HUES64 (cell line): ENCODE measurements at regions not wholly inside any gene's neighbourhood (a gene's known extent, or its start where the extent isn't known, plus 50 kb on each side); places are given as distances from the start of the nearest gene placed in this dataset.

Source experiments
- H3K27ac ChIP-seq: 2 replicates; pipeline ENCODE4 v1.7.0; 2013; ENCODE audit warnings: low read depth, low read length, inconsistent platforms
- H3K27me3 ChIP-seq: 2 replicates; pipeline ENCODE4 v1.6.1; 2013; ENCODE audit warnings: mild to moderate bottlenecking, low read length; ENCODE audit not compliant: insufficient read depth
- H3K36me3 ChIP-seq: 2 replicates; pipeline ENCODE4 v1.6.1; 2013; ENCODE audit warnings: mild to moderate bottlenecking, low read length; ENCODE audit not compliant: insufficient read depth
- H3K4me1 ChIP-seq: 2 replicates; pipeline ENCODE4 v1.6.1; 2013; ENCODE audit warnings: mild to moderate bottlenecking, low read length, moderate library complexity; ENCODE audit not compliant: insufficient read depth
- H3K4me3 ChIP-seq: 2 replicates; pipeline ENCODE4 v1.5.1; 2013; ENCODE audit warnings: mild to moderate bottlenecking, low read length, moderate library complexity
- H3K9ac ChIP-seq: 2 replicates; pipeline ENCODE4 v1.6.1; 2013; ENCODE audit warnings: mild to moderate bottlenecking, low read depth, low read length
- H3K9me3 ChIP-seq: 2 replicates; pipeline ENCODE4 v1.6.1; 2013; ENCODE audit warnings: low read depth, low read length; ENCODE audit not compliant: insufficient read depth
- WGBS: fragments of 150-250, 120-280 bp; methylation state at CpG from one replicate; pipeline ENCODE4 v1.1.7; 2013; ENCODE audit warnings: missing lambda C conversion rate; 5-methylcytosine and 5-hydroxymethylcytosine counted together

GRCh38 chr9:12178634-12179033 is 514.6 kb upstream of the TYRP1 start:
- Histone ChIP-seq H3K9me3 (no peaks in the 10 kb centered on the region), H3K9ac (no peak overlapping the region), H3K4me1 (no peaks in the 10 kb centered on the region), H3K27ac (no peak overlapping the region), H3K27me3 (no peaks in the 10 kb centered on the region), H3K36me3 (no peaks in the 10 kb centered on the region), H3K4me3 (no peak overlapping the region)
- WGBS = no CpG with 5 or more reads among the region's 1 CpG

GRCh38 chr9:12182806-12183205 is 510.4 kb upstream of the TYRP1 start:
- WGBS = 100% methylated on average over 1 of the region's 1 CpG
- no peaks in the 10 kb centered on the region for H3K9me3 ChIP-seq
- H3K36me3 ChIP-seq = no peaks in the 10 kb centered on the region
- H3K27me3 ChIP-seq = no peaks in the 10 kb centered on the region
- H3K9ac ChIP-seq = no peak overlapping the region
- no peak overlapping the region for H3K4me3 ChIP-seq
- H3K27ac ChIP-seq = no peak overlapping the region
- no peaks in the 10 kb centered on the region for H3K4me1 ChIP-seq

- Histone ChIP-seq H3K9ac (no peak overlapping the region), H3K36me3 (no peaks in the 10 kb centered on the region), H3K27me3 (no peaks in the 10 kb centered on the region), H3K9me3 (no peaks in the 10 kb centered on the region), H3K4me3 (no peak overlapping the region), H3K27ac (no peak overlapping the region), H3K4me1 (no peaks in the 10 kb centered on the region)
- WGBS = 83% methylated on average over 2 of the region's 3 CpGs
Measured at GRCh38 chr9:12183321-12183720, 509.9 kb upstream of the TYRP1 start.

GRCh38 chr9:12185856-12186255 is 507.3 kb upstream of the TYRP1 start:
- 93% methylated on average over 5 of the region's 6 CpGs for WGBS
- no peak overlapping the region for H3K4me3 ChIP-seq

GRCh38 chr9:12191630-12192029 is 501.6 kb upstream of the TYRP1 start:
- peaks cover 3% of the 10 kb centered on the region; the same call in 1 of the 2 replicates for H3K9me3 ChIP-seq
- no peaks in the 10 kb centered on the region for H3K4me1 ChIP-seq
- H3K27me3 ChIP-seq = no peaks in the 10 kb centered on the region
- H3K4me3 ChIP-seq = no peak overlapping the region
- no peak overlapping the region for H3K27ac ChIP-seq
- H3K36me3 ChIP-seq = no peaks in the 10 kb centered on the region
- no peak overlapping the region for H3K9ac ChIP-seq
- WGBS = 92% methylated on average over 2 of the region's 2 CpGs

More at GRCh38 chr9:12185856-12186255, 507.3 kb upstream of the TYRP1 start:
- Histone ChIP-seq H3K4me1 (no peaks in the 10 kb centered on the region), H3K9ac (no peak overlapping the region), H3K27ac (no peak overlapping the region), H3K9me3 (no peaks in the 10 kb centered on the region), H3K36me3 (no peaks in the 10 kb centered on the region), H3K27me3 (no peaks in the 10 kb centered on the region)

- no peak overlapping the region for H3K27ac ChIP-seq
- H3K27me3 ChIP-seq = no peaks in the 10 kb centered on the region
- no peaks in the 10 kb centered on the region for H3K36me3 ChIP-seq
- peaks cover 3% of the 10 kb centered on the region; the same call in 1 of the 2 replicates for H3K9me3 ChIP-seq
- WGBS = 93% methylated on average over 1 of the region's 2 CpGs
- H3K9ac ChIP-seq = no peak overlapping the region
- H3K4me1 ChIP-seq = no peaks in the 10 kb centered on the region
- no peak overlapping the region for H3K4me3 ChIP-seq
Measured at GRCh38 chr9:12194731-12195130, 498.5 kb upstream of the TYRP1 start.

GRCh38 chr9:12195456-12195855 is 497.7 kb upstream of the TYRP1 start:
- no peak overlapping the region for H3K9ac ChIP-seq
- peaks cover 3% of the 10 kb centered on the region; the same call in 1 of the 2 replicates for H3K9me3 ChIP-seq
- no peak overlapping the region for H3K27ac ChIP-seq
- no peak overlapping the region for H3K4me3 ChIP-seq
- no peaks in the 10 kb centered on the region for H3K4me1 ChIP-seq
- H3K36me3 ChIP-seq = no peaks in the 10 kb centered on the region
- H3K27me3 ChIP-seq = no peaks in the 10 kb centered on the region

- Histone ChIP-seq H3K36me3 (no peaks in the 10 kb centered on the region), H3K4me1 (no peaks in the 10 kb centered on the region), H3K4me3 (no peak overlapping the region), H3K9me3 (no peaks in the 10 kb centered on the region), H3K9ac (no peak overlapping the region), H3K27me3 (no peaks in the 10 kb centered on the region), H3K27ac (no peak overlapping the region)
- WGBS = 65% methylated on average over 3 of the region's 4 CpGs
Measured at GRCh38 chr9:12204512-12204911, 488.7 kb upstream of the TYRP1 start.

- H3K4me3 ChIP-seq = no peak overlapping the region
- H3K9me3 ChIP-seq = no peaks in the 10 kb centered on the region
- no peaks in the 10 kb centered on the region for H3K27me3 ChIP-seq
- H3K27ac ChIP-seq = no peak overlapping the region
- no peaks in the 10 kb centered on the region for H3K36me3 ChIP-seq
- H3K9ac ChIP-seq = no peak overlapping the region
- 56% methylated on average over 3 of the region's 3 CpGs for WGBS
- H3K4me1 ChIP-seq = no peaks in the 10 kb centered on the region
Measured at GRCh38 chr9:12212860-12213259, 480.3 kb upstream of the TYRP1 start.

- Histone ChIP-seq H3K4me3 (no peak overlapping the region), H3K9ac (no peak overlapping the region), H3K9me3 (no peaks in the 10 kb centered on the region), H3K36me3 (no peaks in the 10 kb centered on the region), H3K27ac (no peak overlapping the region), H3K27me3 (no peaks in the 10 kb centered on the region), H3K4me1 (0 out of 2 replicates have a peak, but pooled peaks cover 5% of the 10 kb centered on the region)
- 91% methylated on average over 1 of the region's 1 CpG for WGBS
Measured at GRCh38 chr9:12221470-12221869, 471.7 kb upstream of the TYRP1 start.

GRCh38 chr9:12224449-12224848 is 468.7 kb upstream of the TYRP1 start:
- H3K4me1 ChIP-seq = 0 out of 2 replicates have a peak, but pooled peaks cover 5% of the 10 kb centered on the region
- 72% methylated on average over 2 of the region's 4 CpGs for WGBS

GRCh38 chr9:12230708-12231107 is 462.5 kb upstream of the TYRP1 start:
- H3K27ac ChIP-seq = no peak overlapping the region
- H3K4me1 ChIP-seq = no peaks in the 10 kb centered on the region
- peaks cover 27% of the 10 kb centered on the region for H3K9me3 ChIP-seq
- no peaks in the 10 kb centered on the region for H3K36me3 ChIP-seq
- H3K27me3 ChIP-seq = no peaks in the 10 kb centered on the region
- 97% methylated on average over 1 of the region's 1 CpG for WGBS
- no peak overlapping the region for H3K9ac ChIP-seq
- no peak overlapping the region for H3K4me3 ChIP-seq

More at GRCh38 chr9:12224449-12224848, 468.7 kb upstream of the TYRP1 start:
- Histone ChIP-seq H3K9ac (no peak overlapping the region), H3K36me3 (no peaks in the 10 kb centered on the region), H3K4me3 (no peak overlapping the region), H3K27me3 (no peaks in the 10 kb centered on the region), H3K9me3 (no peaks in the 10 kb centered on the region), H3K27ac (no peak overlapping the region)
